ENCODE measurements at regions not wholly inside any gene's neighbourhood (a gene's known extent, or its start where the extent isn't known, plus 50 kb on each side); places are given as distances from the start of the nearest gene placed in this dataset.
"Not testable (repeated sequence)": the region's sequence is repeated elsewhere in the genome, so short reads cannot be mapped to it uniquely, and the experiment has no call there.

GRCh38 chr14:83184531-83184930 lies 1650.9 kb upstream of the SEL1L start:
- no peaks in the 10 kb centered on the region for H3K27me3 ChIP-seq (ENCODE audit: control insufficient read depth, insufficient read depth, low read length)
- H3K4me3 ChIP-seq (ENCODE audit: low read depth, low read length) = no peak overlapping the region
- no peaks in the 10 kb centered on the region for H3K36me3 ChIP-seq (ENCODE audit: control insufficient read depth, insufficient read depth, low read length)
- TF ChIP-seq, protein P1, sequence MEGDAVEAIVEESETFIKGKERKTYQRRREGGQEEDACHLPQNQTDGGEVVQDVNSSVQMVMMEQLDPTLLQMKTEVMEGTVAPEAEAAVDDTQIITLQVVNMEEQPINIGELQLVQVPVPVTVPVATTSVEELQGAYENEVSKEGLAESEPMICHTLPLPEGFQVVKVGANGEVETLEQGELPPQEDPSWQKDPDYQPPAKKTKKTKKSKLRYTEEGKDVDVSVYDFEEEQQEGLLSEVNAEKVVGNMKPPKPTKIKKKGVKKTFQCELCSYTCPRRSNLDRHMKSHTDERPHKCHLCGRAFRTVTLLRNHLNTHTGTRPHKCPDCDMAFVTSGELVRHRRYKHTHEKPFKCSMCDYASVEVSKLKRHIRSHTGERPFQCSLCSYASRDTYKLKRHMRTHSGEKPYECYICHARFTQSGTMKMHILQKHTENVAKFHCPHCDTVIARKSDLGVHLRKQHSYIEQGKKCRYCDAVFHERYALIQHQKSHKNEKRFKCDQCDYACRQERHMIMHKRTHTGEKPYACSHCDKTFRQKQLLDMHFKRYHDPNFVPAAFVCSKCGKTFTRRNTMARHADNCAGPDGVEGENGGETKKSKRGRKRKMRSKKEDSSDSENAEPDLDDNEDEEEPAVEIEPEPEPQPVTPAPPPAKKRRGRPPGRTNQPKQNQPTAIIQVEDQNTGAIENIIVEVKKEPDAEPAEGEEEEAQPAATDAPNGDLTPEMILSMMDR (IDR thresholded peaks at IDR 0.05; ENCODE audit: insufficient read depth, low read length, poor library complexity, severe bottlenecking) = no peak
- DNase-seq (ENCODE audit: low read depth) = no peak

DNA sequence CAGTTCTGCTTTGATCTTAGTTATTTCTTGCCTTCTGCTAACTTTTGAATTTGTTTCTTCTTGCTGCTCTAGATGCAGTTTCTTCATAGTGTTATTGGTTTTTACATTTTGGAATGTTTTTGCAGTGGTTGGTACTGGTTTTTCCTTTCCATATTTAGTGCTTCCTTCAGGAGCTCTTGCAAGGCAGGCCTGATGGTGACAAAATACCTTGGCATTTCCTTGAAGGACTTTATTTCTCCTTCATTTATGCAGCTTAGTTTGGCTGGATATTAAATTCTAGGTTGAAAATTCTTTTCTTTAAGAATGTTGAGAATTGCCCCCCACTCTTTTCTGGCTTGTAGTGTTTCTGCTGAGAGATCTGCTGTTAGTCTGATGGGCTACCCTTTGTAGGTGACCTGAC lies 1654.7 kb upstream of the SEL1L start:
- H3K27me3 ChIP-seq (ENCODE audit: control insufficient read depth, insufficient read depth, low read length); DNase-seq (ENCODE audit: low read depth); H3K4me3 ChIP-seq (ENCODE audit: low read depth, low read length); H3K36me3 ChIP-seq (ENCODE audit: control insufficient read depth, insufficient read depth, low read length): not testable (repeated sequence)

DNA sequence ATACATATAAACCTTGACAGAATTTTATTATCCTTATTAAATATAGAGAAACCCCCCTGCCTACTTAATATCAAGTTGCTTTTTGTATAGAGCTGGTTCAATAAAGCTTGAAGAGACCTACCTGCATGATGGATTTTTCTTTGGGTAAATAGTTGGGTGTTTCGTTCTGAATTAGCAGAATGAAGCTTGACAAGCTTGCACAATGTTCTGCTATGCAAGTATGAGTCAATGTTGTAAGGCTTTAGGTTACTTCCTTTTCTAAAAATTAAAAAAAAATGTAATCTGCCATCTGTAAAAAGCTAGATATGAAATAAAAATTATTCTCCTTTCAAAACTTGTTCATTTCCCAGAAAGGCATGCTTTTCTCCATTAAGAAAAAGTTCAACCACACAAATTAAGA lies 1662.6 kb upstream of the SEL1L start:
- Histone ChIP-seq H3K36me3 (ENCODE audit: control insufficient read depth, insufficient read depth, low read length) (no peaks in the 10 kb centered on the region), H3K4me3 (ENCODE audit: low read depth, low read length) (no peak overlapping the region), H3K27me3 (ENCODE audit: control insufficient read depth, insufficient read depth, low read length) (no peaks in the 10 kb centered on the region)
- TF ChIP-seq, protein P1 (IDR thresholded peaks at IDR 0.05; ENCODE audit: insufficient read depth, low read length, poor library complexity, severe bottlenecking) = no peak
- DNase-seq (ENCODE audit: low read depth) = no peak

- TF ChIP-seq, protein P1 (IDR thresholded peaks at IDR 0.05; ENCODE audit: insufficient read depth, low read length, poor library complexity, severe bottlenecking) = no peak
- Histone ChIP-seq H3K27me3 (ENCODE audit: control insufficient read depth, insufficient read depth, low read length) (no peaks in the 10 kb centered on the region), H3K4me3 (ENCODE audit: low read depth, low read length) (no peak overlapping the region), H3K36me3 (ENCODE audit: control insufficient read depth, insufficient read depth, low read length) (no peaks in the 10 kb centered on the region)
- DNase-seq (ENCODE audit: low read depth) = no peak
Observed at GRCh38 chr14:83197271-83197670, 1663.6 kb upstream of the SEL1L start.

- Histone ChIP-seq H3K4me3 (ENCODE audit: low read depth, low read length) (no peak overlapping the region), H3K27me3 (ENCODE audit: control insufficient read depth, insufficient read depth, low read length) (no peaks in the 10 kb centered on the region), H3K36me3 (ENCODE audit: control insufficient read depth, insufficient read depth, low read length) (no peaks in the 10 kb centered on the region)
- no peak for DNase-seq (ENCODE audit: low read depth)
- TF ChIP-seq, protein P1 (IDR thresholded peaks at IDR 0.05; ENCODE audit: insufficient read depth, low read length, poor library complexity, severe bottlenecking) = no peak
Observed at GRCh38 chr14:83207550-83207949, 1673.9 kb upstream of the SEL1L start.

DNA sequence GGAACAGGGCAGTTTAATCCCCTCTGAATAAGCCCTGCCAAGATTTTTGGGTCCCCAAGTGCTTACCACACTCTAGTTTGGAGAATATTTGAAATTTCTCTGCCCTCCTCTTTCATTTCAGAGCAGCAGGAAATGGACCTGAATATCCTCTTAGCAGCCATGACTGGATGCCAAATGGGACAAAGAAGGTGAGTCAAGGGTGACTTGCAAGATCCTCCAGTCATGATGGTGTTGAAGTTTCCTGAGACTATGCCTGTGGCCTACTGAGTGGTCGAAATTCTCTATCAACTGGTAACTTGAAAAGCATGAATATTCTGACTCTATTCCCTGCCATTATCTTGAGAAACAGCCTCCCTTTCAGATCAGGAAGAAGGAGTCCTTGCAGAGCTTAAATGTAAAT lies 1674.7 kb upstream of the SEL1L start:
- Histone ChIP-seq H3K4me3 (ENCODE audit: low read depth, low read length) (no peak overlapping the region), H3K36me3 (ENCODE audit: control insufficient read depth, insufficient read depth, low read length) (no peaks in the 10 kb centered on the region), H3K27me3 (ENCODE audit: control insufficient read depth, insufficient read depth, low read length) (no peaks in the 10 kb centered on the region)
- no peak for DNase-seq (ENCODE audit: low read depth)
- TF ChIP-seq, protein P1 (IDR thresholded peaks at IDR 0.05; ENCODE audit: insufficient read depth, low read length, poor library complexity, severe bottlenecking) = no peak

All from kidney epithelial cell (primary cell).